ENCODE measurements at regions not wholly inside any gene's neighbourhood (a gene's known extent, or its start where the extent isn't known, plus 50 kb on each side); places are given as distances from the start of the nearest gene placed in this dataset.

DNA sequence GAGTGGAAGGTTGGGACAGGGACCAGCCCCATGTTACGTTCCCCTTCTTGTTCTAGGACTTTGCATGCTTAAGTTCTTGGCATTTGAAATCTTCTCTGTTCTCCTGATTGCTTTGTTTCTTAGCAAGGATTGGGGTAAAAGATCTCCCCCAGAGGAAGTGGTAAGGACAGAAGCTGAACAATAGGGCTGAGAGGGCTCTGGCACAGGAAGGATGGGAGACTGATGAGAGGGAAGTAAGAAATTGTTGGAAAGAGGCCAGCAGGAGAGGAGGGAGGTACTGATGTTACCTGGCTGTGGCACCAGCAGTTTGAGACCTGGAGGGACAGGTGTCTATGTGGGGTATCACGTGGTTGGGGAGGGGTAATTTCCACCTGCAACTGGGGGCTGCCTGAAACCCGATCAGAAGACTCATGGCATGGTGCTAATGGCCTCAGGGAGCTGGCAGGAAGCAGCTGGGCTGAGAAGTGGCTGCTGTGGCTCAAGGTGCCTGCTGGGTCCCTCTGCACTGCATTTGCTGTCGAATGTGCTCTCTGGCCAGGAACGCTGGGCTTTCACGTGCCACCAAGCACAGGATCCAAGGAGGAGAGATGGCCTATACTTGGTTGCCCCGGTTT lies 108.4 kb downstream of the LSM3 start:
- DNase-seq (ENCODE audit: low spot score): no peak

DNA sequence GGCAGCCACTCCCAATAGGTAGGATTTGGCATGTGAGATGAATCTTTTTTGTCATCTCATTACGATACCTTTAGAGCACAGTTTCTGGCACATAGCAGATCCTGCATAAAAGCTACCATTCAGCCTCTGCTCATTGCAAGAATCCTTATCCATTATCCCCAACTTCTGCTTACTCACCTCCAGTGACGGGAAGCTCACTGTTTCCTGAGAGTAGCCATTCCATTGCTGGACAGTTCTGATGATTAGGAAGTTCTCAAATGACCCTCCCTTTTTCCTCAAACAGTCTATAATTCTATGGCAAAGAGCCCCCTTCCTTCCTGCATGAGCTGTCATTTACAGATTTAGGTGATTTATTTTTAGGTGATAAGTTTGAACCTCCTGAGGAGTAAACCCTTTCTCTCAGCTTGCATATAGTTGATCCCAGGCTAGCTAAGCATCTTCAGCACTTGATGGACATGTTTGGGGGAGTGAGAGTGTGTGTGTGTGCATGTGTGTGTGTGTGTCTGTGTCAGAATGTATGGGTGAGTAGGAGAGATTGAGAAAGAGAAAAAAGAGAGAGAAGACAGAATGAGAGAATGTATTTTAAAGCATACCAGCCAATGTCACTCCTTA lies 109.7 kb downstream of the LSM3 start:
- no peak for DNase-seq (ENCODE audit: low spot score)

DNA sequence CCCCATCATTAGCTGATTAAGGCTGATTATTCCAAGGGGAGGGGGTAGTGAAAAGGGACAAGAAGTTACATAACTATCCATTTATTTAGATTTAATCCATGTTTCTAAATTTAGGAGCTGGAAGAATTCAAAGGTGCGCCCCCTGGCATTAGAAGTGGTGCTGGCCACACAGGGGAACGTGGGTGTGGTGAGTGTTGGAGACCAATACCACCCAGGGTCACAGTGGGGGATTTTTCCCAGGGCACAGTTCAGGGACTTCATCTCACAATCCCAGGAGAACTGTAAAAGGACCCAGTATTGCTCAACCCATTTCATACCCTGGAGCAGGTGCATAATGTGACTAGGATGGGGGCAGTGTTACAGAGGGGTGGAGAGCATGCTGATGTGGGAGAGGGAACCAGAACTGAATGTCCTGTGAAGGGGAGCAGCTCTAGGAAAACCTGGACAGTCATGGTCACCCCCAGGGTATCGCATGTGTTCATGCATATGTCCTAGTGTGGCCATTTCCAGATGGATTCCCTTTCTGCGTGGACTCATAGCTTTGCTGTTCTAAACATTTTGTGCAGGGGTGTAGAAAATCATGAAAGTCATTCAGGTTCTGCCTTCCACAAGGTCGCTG lies 110.3 kb downstream of the LSM3 start:
- DNase-seq (ENCODE audit: low spot score): no peak

DNA sequence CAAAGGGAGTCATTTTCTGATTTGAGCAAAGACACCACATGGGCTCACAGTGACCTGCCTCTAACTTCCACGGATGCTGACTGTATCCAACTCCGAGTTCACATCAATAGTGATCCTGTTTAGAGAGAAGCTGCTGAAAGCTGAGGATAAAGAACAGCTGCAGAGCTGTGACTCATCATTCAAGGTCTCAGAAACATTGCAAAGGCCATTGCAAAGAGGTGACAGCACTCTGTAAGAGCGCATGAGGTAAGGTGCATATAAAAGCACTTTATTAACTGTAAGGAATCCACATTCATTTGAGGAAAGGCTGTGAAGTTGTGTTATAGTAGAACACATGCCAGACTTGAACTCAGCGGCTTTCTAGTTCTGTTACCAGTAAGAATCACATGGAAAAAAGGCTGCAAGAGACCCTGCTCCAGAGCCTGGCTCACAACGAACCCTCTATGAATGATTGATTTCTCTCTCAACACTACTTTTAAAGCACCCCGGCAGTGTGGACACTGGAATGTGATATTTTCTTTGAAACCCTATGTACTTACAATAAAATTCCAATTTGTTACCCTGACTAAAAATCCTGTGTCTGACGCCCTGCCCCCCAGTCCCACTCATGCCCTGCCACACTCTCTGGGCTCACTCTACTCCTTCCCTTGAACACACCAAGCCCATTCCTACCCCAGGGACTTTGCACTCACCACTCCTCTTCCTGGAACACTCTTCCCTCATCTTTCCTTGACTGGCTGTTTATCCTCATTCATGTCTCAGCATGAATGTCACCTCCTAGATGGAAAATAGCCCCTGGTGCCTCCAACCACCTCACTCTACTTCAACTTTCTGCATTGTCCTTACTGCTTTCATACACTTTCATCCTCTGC lies 111.2 kb downstream of the LSM3 start:
- peak; percentile 85 for DNase-seq (ENCODE audit: low spot score)

DNA sequence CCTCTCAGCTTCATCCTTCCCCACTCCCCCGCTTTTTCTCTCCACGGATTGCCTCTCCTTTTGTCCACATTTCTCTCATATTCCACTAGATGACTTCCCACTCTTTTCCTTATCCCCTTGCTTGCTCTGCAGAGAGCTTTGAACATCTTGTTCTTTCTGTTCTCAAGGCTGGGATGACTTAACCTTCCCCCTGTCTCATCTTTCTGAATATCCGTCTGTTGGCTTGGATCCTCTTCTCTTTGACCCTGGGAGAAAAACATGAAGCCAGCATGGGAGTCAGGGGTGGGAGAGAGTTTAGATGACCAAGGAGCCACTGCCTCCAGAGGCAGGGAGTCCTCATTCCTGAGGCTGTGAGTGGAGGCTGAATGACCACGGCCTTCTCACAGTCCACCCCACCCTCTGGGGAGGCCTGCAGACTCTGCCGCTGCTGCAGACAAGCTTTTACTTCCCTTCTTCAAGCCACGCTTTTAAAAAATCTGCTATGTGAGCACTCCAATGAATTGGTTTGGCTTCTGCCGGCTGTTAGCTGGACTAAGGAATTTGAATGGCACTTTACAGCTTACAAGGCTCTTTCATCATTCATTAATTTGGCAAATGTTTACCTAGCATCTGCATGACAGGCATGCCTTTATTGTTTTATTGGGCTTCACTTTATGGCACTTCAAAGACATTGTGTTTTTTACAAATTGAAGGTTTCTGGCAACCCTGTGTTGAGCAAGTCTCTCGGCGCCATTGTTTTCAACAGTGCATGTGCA lies 111.6 kb upstream of the SLC6A6 start:
- DNase-seq (ENCODE audit: low spot score): no peak

DNA sequence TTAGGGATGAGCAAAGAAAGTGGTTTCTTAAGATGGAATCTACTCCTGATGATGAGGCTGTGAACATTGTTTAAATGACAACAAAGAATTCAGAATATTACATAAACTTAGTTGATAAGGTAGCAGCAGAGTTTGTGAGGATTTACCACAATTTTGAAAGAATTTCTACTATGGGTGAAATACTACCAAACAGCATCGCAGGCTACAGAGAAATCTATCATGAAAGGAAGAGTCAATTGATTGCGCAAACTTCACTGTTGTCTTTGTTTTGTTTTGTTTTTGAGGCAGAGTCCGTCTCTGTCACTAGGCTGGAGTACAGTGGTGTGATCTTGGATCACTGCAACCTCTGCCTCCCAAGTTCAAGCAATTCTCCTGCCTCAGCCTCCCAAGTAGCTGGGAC lies 107.4 kb upstream of the SLC6A6 start:
- DNase-seq (ENCODE audit: low spot score): no peak

DNA sequence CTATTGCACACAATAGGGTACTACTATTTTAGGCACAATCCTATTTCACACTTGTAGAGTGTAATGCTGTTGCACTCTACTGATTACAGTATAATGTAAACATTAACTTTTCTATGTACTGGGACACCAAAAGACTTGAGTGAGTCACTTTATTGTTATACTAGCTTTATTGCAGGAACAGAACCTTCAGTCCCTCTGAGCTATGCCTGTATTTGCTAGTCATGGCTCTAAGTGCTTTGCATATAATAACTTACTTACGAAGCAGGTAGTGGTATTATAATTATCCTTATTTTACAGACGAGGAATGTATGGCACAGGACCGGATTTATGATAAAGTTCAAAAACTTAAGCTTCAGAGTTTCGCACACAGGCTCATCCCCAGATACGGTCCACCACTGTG lies 106.6 kb upstream of the SLC6A6 start:
- no peak for DNase-seq (ENCODE audit: low spot score)

DNA sequence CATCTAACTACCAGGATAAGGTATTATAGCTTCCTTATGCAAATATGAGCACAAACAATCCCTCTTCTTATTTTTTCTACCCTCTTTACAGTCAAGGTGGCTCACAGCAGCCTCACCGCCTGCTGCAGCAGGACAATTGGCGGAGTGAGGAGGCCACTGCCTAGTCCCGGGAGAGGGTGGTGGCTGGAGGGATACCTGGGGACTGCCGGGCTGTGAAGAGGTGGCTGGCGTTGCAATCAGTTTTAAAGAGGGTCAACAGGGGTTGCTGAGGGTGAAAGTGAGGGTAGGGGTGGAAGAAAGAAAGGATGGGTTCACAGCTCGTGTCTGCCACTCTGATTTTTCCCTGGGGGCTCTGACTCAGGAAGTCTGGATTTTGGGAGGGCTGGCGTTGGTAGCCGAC lies 105.1 kb upstream of the SLC6A6 start:
- no peak for DNase-seq (ENCODE audit: low spot score)

DNA sequence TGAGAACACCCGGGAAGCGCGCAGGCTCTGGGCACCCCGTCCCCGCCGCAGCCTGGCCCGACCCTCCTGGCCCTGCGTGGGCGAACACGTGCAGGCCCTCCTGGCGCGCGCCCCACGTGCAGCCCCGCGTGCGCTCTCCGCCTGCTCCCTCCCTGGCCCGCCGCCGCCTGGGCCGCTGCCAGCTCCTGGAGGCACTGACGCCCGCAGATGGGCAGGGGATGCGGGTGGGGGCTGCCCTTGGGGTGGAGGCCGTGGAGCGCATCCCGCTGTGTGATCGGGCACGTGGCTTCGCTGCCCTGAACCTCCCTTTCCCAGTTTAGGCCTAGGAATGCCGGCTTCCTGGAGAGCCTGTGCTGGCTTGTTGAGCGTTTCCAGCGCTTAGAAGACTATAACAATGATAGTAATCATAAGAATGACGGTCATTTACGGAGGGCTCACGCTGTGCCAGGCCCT lies 104.6 kb upstream of the SLC6A6 start:
- DNase-seq (ENCODE audit: low spot score): peak; percentile 23

DNA sequence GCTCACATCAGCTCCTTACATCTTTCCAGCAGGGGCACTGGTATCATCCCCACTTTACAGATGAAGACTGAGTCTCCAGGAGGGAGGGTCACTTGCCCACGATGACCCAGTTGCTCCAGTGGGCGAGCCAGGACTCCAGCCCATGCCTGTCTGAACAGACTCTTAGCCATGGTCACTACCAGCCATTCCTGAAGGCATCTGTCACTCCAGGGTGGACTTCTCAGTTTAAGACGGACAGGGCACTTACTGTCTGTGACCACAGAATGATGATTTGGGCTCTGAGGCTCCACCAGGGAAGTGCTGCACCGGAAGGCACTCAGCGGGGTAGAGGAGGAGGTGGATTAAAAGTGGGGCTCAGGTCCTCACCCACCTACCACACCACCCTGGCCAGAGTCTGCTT lies 104.0 kb upstream of the SLC6A6 start:
- no peak for DNase-seq (ENCODE audit: low spot score)

DNA sequence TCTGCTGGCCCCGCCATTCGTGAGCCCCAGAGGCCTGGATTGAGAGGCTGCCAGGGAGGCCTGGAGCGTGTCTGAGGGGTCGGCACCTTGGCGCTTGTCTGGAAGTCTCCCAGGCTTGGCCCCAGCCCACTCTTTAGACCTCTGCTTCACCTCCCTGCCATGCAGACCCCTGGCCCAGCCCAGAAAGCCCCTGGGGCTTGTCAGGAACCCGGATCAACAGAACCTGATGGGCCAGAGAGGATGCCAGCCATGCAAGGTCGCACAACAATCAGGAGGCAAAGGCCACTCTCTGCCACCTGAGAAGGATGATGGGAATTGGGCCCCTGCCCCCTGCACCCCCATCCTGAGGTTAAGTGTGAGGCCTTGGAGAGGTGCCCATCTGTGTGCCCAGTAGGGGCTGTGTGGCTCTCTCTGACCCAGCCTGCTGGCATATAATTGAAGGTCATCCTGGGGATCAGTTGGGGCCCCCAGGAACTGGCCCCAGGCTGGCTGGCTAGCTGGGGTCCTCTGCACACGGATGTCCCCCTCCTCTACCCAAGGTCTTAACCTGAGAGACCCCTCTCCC lies 103.3 kb upstream of the SLC6A6 start:
- DNase-seq (ENCODE audit: low spot score): no peak

DNA sequence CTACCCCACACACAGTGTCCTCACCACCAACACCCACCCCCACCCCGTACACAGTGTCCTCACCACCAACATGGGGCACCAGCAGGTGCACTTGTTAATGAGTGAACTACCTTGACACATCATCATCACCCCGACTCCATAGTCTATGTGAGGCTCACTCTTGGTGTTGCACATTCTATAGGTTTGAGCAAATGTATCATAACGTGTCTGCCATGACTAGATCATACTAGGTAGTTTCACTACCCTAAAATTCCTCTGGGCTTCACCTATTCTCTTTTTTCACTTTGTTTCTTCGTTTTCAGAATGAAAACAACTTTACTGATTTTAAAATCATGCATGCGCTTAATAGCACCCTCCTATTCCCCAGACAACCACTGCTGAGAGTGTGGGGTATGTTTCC lies 102.6 kb upstream of the SLC6A6 start:
- no peak for DNase-seq (ENCODE audit: low spot score)

DNA sequence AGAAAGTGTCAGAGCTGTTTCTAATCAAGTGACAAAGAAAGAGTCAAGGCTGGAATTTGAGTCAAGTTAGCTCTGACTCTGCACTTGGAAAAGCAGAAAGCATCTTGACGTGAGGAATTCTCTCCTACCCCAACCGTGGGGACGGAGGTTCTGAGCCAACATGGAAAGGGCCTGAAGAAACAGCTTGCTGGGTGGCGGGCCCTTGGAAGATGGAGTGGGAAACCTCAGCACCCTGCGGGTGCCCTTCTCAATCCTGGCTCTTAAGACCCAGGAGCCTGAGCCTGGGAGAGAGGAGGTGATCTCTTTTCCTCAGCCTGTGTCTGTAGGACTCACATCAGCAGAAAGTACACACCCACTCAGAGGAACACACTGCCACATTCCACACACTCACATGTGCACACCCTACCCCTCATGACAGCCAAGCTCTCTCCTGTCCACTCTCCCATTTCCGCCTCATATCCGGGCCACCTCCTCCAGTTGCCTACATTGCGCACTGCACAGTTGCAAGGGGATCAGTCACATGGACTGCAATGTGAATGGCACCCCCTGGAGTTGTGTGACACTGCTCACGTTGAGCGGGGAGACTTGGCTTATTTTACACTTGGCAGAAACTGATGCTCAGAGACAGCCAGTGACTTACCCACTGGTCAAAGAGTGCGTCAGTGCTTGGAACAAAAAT lies 101.5 kb upstream of the SLC6A6 start:
- DNase-seq (ENCODE audit: low spot score): no peak

DNA sequence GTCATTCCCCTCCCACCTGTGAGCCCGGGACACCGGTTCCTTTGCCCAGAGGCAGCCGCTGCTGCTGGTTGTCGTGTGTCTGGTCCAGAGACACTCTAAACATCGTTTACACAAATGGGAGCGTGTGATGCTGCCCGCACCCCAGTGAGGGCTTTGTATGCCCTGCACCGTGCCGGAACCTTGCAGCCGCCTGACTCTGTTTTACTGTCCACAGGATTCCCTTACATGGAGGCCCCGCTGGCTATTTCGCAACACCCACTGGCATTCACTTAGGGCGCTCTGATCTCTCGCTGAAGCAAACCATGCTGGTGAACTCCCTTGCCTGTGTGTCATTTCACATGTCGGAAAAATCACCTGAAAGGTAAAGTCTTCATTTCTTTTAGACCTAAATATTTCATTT lies 100.8 kb upstream of the SLC6A6 start:
- peak; percentile 77 for DNase-seq (ENCODE audit: low spot score)

DNA sequence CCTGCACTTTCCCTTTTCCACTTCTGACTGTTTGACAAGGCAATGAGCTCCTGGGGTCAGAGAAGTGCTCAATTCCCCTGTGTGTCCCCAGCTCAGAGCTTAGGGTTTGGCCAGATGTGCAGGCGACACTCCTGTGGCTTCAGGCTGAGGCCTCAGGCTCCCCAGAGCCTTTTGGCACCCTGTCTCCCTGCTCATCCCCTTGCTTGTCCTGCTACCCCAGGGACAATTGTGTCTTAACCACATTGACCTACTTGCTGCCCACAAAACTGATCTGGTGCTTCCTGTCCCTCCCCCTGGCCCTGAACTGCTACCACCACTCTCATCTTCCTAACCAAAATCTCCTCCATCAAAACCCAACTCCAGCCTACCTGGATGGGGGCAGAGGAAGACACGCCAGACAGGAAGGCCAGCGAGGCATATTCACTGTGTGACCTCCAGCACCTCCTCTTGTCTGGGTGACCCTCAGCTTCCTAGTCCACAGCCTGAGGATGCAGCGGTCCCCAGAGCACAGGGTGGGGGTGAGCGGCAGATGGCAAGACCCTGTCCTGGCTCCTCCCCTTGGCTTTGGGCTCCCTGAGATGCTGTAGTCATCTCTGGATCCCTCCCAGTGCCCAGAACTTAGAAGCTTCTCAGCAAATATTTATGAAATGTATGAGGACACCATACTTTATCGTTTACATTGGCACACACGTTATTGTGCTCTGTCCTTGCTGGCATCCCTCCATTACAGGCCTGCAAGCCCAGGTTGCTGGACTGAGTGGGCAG lies 98.9 kb upstream of the SLC6A6 start:
- no peak for DNase-seq (ENCODE audit: low spot score)

DNA sequence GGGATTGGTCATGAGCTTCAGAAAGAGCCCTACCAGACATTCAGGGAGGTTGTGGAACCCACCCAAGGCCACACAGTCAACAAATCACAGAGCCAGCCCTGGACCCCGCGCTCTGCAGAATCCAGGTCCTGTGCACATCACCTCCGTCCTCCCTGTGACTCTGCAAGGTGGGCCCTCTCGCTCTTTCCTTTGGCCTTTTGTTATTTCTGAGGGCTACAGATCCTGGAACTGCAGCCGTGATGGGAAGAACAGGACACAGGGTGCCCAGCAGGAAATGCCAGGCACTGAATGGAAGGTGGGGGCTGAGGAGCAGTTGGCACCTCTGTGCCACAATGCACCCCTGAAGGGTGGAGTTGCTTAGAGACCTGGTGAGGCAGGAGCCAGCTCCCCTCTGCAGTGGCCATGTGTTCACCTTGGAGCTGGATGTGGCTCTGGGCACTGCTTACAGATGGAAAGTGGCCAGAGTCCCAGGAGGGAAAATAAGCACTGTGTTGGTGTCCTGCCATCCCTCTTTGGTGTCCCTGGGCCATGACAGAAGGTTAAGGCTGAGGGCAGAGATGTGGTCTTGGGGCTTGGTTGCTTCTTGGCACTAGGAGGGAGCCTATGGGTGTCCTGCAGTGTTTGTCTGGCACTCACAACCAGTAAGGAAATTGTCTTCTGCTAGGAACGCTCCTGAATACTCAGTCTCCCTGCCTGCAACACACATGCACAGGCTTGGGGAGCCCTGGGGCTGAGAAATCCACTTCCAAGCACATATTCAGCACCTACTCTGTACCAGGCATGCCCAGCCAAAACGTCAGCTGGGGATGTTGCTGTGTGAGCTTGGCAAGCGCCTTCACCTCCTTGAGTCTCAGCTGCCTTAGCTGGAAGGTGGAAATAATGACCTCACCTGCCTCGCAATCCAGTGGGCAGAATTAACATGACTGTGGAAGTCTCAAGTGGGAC lies 98.0 kb upstream of the SLC6A6 start:
- no peak for DNase-seq (ENCODE audit: low spot score)

DNA sequence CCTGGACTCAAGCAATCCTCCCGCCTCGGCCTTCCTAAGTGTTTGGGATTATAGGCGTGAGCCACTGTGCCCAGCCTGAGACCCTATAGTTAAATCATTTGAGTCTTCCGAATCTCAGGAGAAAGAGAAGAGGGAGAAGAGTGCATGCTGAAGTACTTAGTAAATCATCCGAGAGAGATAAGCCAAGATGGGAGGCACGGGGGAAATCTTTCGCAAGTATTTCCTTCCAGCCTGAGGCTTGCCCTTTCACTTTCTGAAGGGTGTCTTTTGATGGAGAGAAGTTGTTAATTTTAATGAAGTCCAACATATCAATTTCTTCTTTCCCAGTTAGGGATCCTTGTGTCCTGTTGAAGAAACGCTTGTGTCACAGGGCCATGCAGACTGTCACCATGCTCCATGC lies 97.1 kb upstream of the SLC6A6 start:
- peak; percentile 52 for DNase-seq (ENCODE audit: low spot score)

DNA sequence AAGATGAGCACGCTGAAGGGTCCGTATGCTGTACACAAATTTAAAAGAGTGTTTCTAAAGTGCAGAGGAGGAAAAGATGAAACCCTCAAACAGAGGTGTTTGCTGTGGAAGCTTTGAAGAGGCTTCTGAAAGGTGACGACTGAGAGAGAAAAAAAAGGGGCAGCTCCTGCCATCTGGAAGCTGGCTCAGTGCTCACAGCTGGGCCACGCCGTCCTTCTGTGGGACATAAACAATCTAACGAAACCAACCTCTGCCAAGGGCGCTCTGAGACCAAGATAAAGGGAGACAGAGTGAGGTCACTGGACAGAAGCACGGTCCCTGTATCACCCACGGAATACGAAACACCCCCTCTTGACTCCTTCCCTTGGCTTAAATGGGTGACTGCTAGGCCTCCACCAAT lies 96.3 kb upstream of the SLC6A6 start:
- no peak for DNase-seq (ENCODE audit: low spot score)

Measured in umbilical cord (tissue), 1 donor.